8988T (cell line): ENCODE measurements at regions not wholly inside any gene's neighbourhood (a gene's known extent, or its start where the extent isn't known, plus 50 kb on each side); places are given as distances from the start of the nearest gene placed in this dataset.

Experiments
- DNase-seq: peaks from one replicate; pipeline ENCODE4 v3.0.0; 2011

GRCh38 chr1:106646816-106647215, 409.7 kb upstream of the PRMT6 start:
- no peak for DNase-seq

GRCh38 chr1:106651028-106651762, 405.3 kb upstream of the PRMT6 start:
- DNase-seq: no peak

GRCh38 chr1:106659490-106660244, 396.8 kb upstream of the PRMT6 start:
- no peak for DNase-seq

GRCh38 chr1:106675558-106675957, 380.9 kb upstream of the PRMT6 start:
- no peak for DNase-seq

- no peak for DNase-seq
Measured at GRCh38 chr1:106676021-106676420, 380.5 kb upstream of the PRMT6 start.

GRCh38 chr1:106677181-106677580, 379.3 kb upstream of the PRMT6 start:
- DNase-seq: no peak

- DNase-seq: no peak
Measured at GRCh38 chr1:106677721-106678120, 378.8 kb upstream of the PRMT6 start.

- DNase-seq: no peak
Measured at GRCh38 chr1:106678279-106679050, 378.0 kb upstream of the PRMT6 start.

GRCh38 chr1:106680216-106680615, 376.3 kb upstream of the PRMT6 start:
- no peak for DNase-seq

- no peak for DNase-seq
Measured at GRCh38 chr1:106680776-106681344, 375.6 kb upstream of the PRMT6 start.

- no peak for DNase-seq
Measured at GRCh38 chr1:106681939-106682522, 374.4 kb upstream of the PRMT6 start.

GRCh38 chr1:106688446-106688845, 368.0 kb upstream of the PRMT6 start:
- no peak for DNase-seq

GRCh38 chr1:106698660-106699059, 357.8 kb upstream of the PRMT6 start:
- no peak for DNase-seq

GRCh38 chr1:106699433-106699832, 357.0 kb upstream of the PRMT6 start:
- no peak for DNase-seq

- no peak for DNase-seq
Measured at GRCh38 chr1:106700211-106700610, 356.3 kb upstream of the PRMT6 start.

GRCh38 chr1:106705971-106706370, 350.5 kb upstream of the PRMT6 start:
- DNase-seq: no peak

- DNase-seq: no peak
Measured at GRCh38 chr1:106717591-106717990, 338.9 kb upstream of the PRMT6 start.

GRCh38 chr1:106721790-106722189, 334.7 kb upstream of the PRMT6 start:
- no peak for DNase-seq

- DNase-seq: no peak
Measured at GRCh38 chr1:106722466-106722865, 334.0 kb upstream of the PRMT6 start.

- DNase-seq: no peak
Measured at GRCh38 chr1:106727171-106727570, 329.3 kb upstream of the PRMT6 start.

GRCh38 chr1:106746448-106747085, 309.9 kb upstream of the PRMT6 start:
- DNase-seq: no peak

- no peak for DNase-seq
Measured at GRCh38 chr1:106747232-106747631, 309.2 kb upstream of the PRMT6 start.
